ENCODE measurements at regions not wholly inside any gene's neighbourhood (a gene's known extent, or its start where the extent isn't known, plus 50 kb on each side); places are given as distances from the start of the nearest gene placed in this dataset.

- TF ChIP-seq, protein P1, sequence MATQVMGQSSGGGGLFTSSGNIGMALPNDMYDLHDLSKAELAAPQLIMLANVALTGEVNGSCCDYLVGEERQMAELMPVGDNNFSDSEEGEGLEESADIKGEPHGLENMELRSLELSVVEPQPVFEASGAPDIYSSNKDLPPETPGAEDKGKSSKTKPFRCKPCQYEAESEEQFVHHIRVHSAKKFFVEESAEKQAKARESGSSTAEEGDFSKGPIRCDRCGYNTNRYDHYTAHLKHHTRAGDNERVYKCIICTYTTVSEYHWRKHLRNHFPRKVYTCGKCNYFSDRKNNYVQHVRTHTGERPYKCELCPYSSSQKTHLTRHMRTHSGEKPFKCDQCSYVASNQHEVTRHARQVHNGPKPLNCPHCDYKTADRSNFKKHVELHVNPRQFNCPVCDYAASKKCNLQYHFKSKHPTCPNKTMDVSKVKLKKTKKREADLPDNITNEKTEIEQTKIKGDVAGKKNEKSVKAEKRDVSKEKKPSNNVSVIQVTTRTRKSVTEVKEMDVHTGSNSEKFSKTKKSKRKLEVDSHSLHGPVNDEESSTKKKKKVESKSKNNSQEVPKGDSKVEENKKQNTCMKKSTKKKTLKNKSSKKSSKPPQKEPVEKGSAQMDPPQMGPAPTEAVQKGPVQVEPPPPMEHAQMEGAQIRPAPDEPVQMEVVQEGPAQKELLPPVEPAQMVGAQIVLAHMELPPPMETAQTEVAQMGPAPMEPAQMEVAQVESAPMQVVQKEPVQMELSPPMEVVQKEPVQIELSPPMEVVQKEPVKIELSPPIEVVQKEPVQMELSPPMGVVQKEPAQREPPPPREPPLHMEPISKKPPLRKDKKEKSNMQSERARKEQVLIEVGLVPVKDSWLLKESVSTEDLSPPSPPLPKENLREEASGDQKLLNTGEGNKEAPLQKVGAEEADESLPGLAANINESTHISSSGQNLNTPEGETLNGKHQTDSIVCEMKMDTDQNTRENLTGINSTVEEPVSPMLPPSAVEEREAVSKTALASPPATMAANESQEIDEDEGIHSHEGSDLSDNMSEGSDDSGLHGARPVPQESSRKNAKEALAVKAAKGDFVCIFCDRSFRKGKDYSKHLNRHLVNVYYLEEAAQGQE (IDR thresholded peaks at IDR 0.05; ENCODE audit: low read depth), result no peak
Measured at GRCh38 chrX:147788641-147789350, 122.9 kb upstream of the FMR1 start (continued).

- DNase-seq (ENCODE audit: low read depth, low spot score) (no peak), ATAC-seq (no peak)
- no peaks in the 10 kb centered on the region for H3K36me3 ChIP-seq (ENCODE audit: control insufficient read depth in 1 of 2, insufficient read depth in 2 of 2, low read length in 2 of 2)
- no peak overlapping the region for H3K9ac ChIP-seq (ENCODE audit: low read length)
- POLR2A ChIA-PET, result no interaction called here
- no peaks in the 10 kb centered on the region for H3K9me2 ChIP-seq (ENCODE audit: insufficient read depth)
- TF ChIP-seq POLR2A (IDR thresholded peaks at IDR 0.05; ENCODE audit: borderline replicate concordance, extremely low read depth, insufficient read depth, insufficient read length) (no peak), CEBPB (IDR thresholded peaks at IDR 0.05; ENCODE audit: low read depth) (no peak), RAD21 (IDR thresholded peaks at IDR 0.05; ENCODE audit: low read depth) (no peak), ZFX (IDR thresholded peaks at IDR 0.05) (no peak), YY1 (IDR thresholded peaks at IDR 0.05; ENCODE audit: extremely low read depth, insufficient replicate concordance, low read depth, low read length) (no peak), ELF1 (IDR thresholded peaks at IDR 0.05; ENCODE audit: borderline replicate concordance, low read depth) (no peak)
- TF ChIP-seq, protein P2, sequence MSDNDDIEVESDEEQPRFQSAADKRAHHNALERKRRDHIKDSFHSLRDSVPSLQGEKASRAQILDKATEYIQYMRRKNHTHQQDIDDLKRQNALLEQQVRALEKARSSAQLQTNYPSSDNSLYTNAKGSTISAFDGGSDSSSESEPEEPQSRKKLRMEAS (IDR thresholded peaks at IDR 0.05), result no peak
- no peak overlapping the region for H3K27ac ChIP-seq (ENCODE audit: low read depth, low read length)
- no peaks in the 10 kb centered on the region for H4K20me1 ChIP-seq (ENCODE audit: insufficient read depth)
- no peak overlapping the region for H3K4me2 ChIP-seq (ENCODE audit: low read length)
- H2AFZ ChIP-seq (ENCODE audit: low read depth, low read length, poor library complexity, severe bottlenecking), result no peak overlapping the region
- intact Hi-C loops (cut with micrococcal nuclease), result no loop called here
- no TSS peak for BruUV-seq (replicated peaks)
- no peaks in the 10 kb centered on the region for H3K27me3 ChIP-seq (ENCODE audit: insufficient read depth, low read length)
- RAD21 ChIA-PET (ENCODE audit: low non-redundant PET in 1 of 2, low total read pairs in 2 of 2, uncharacterized antibody in 2 of 2, unreplicated experiment in 2 of 2), result no interaction called here
- no peaks in the 10 kb centered on the region for H3K4me1 ChIP-seq (ENCODE audit: control insufficient read depth in 1 of 2, insufficient read depth in 2 of 2, low read length in 2 of 2)
- H3K4me3 ChIP-seq (replicated peaks in 1 of 2; ENCODE audit: low read depth in 1 of 2, low read length in 2 of 2), result no peak overlapping the region
- H3K9me3 ChIP-seq (ENCODE audit: control insufficient read depth in 1 of 2, insufficient read depth in 1 of 2, low read depth in 1 of 2, low read length in 2 of 2), result no peaks in the 10 kb centered on the region
- CTCF ChIA-PET, result no interaction called here
- H3K79me2 ChIP-seq (ENCODE audit: insufficient read depth, low read length), result no peaks in the 10 kb centered on the region
Measured at GRCh38 chrX:147800663-147801062, 111.1 kb upstream of the FMR1 start.
